Nephron (organoid): ENCODE measurements at regions not wholly inside any gene's neighbourhood (a gene's known extent, or its start where the extent isn't known, plus 50 kb on each side); places are given as distances from the start of the nearest gene placed in this dataset.

Experiments
- H3K27ac Mint-ChIP-seq, 3 experiments: 2 replicates each; pipeline ENCODE4 v1.8.0; 2020; ENCODE audit warnings: mixed read lengths in 3 of 3, mild to moderate bottlenecking in 2 of 3, moderate library complexity in 1 of 3
- H3K27me3 Mint-ChIP-seq: 2 replicates; pipeline ENCODE4 v1.8.0; 2021; ENCODE audit warnings: low read depth, mild to moderate bottlenecking, moderate library complexity, mixed read lengths
- H3K36me3 Mint-ChIP-seq: 2 replicates; pipeline ENCODE4 v1.8.0; 2020; ENCODE audit warnings: low read depth, mixed read lengths
- H3K4me1 Mint-ChIP-seq: 2 replicates; pipeline ENCODE4 v1.8.0; 2020; ENCODE audit warnings: mixed read lengths
- H3K4me3 Mint-ChIP-seq, 3 experiments: 2 replicates each; pipeline ENCODE4 v1.8.0; 2020; ENCODE audit warnings: mild to moderate bottlenecking in 3 of 3, mixed read lengths in 3 of 3, moderate library complexity in 2 of 3
- H3K9me3 Mint-ChIP-seq: 2 replicates; pipeline ENCODE4 v1.8.0; 2020; ENCODE audit warnings: mixed read lengths
- CTCF ChIP-seq, 3 experiments: fragments of 200-600 bp; sonication (generic); IDR thresholded peaks; one replicate each; pipeline ENCODE4 v1.5.0; 2021; ENCODE audit warnings: antibody characterized with exemption in 3 of 3; ENCODE audit not compliant: unreplicated experiment in 3 of 3

GRCh38 chr6:168746643-168747042, 305.7 kb downstream of the SMOC2 start:
- H3K4me1 Mint-ChIP-seq = no peaks in the 10 kb centered on the region
- no peak for TF ChIP-seq CTCF (IDR thresholded peaks at IDR 0.05; ENCODE audit: unreplicated experiment in 3 of 3)
- H3K9me3 Mint-ChIP-seq = peaks cover 16% of the 10 kb centered on the region
- no peaks in the 10 kb centered on the region for H3K27me3 Mint-ChIP-seq
- H3K36me3 Mint-ChIP-seq = no peaks in the 10 kb centered on the region
- no peak overlapping the region for H3K4me3 Mint-ChIP-seq
- H3K27ac Mint-ChIP-seq = no peak overlapping the region

GRCh38 chr6:168746013-168746412, 305.0 kb downstream of the SMOC2 start:
- Mint-ChIP-seq H3K27ac (no peak overlapping the region), H3K9me3 (peaks cover 16% of the 10 kb centered on the region), H3K36me3 (no peaks in the 10 kb centered on the region), H3K4me3 (no peak overlapping the region), H3K27me3 (no peaks in the 10 kb centered on the region), H3K4me1 (no peaks in the 10 kb centered on the region)
- no peak for TF ChIP-seq CTCF (IDR thresholded peaks at IDR 0.05; ENCODE audit: unreplicated experiment in 3 of 3)

DNA sequence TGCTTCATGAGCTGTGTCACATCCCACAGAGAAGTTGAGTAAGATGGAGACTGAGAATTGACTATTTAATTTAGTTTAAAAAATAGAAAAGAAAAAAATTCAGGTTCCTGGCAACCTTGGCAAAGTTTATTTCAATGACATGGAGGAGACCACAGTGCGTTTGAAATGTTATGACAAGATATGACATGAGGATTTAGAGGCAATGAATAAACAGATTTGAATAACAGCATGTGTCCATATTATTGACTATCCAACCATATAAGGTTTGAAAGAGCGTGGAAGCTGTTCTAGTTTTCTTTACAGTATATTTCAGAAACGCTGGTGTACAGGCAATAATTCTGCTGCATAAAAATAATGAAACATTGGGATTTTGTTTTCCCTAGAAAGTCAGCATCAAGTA, 303.9 kb downstream of the SMOC2 start:
- no peaks in the 10 kb centered on the region for H3K36me3 Mint-ChIP-seq
- no peak for TF ChIP-seq CTCF (IDR thresholded peaks at IDR 0.05; ENCODE audit: unreplicated experiment in 3 of 3)
- no peak overlapping the region for H3K4me3 Mint-ChIP-seq
- H3K27ac Mint-ChIP-seq = no peak overlapping the region
- H3K27me3 Mint-ChIP-seq = no peaks in the 10 kb centered on the region
- H3K4me1 Mint-ChIP-seq = no peaks in the 10 kb centered on the region
- peaks cover 14% of the 10 kb centered on the region for H3K9me3 Mint-ChIP-seq

- Mint-ChIP-seq H3K27ac (no peak overlapping the region), H3K27me3 (no peaks in the 10 kb centered on the region), H3K4me1 (no peaks in the 10 kb centered on the region), H3K9me3 (peaks cover 18% of the 10 kb centered on the region), H3K36me3 (no peaks in the 10 kb centered on the region), H3K4me3 (no peak overlapping the region)
- no peak for TF ChIP-seq CTCF (IDR thresholded peaks at IDR 0.05; ENCODE audit: unreplicated experiment in 3 of 3)
These were observed 301.2 kb downstream of the SMOC2 start for GRCh38 chr6:168741942-168742782.

- no peaks in the 10 kb centered on the region for H3K36me3 Mint-ChIP-seq
- TF ChIP-seq CTCF (IDR thresholded peaks at IDR 0.05; ENCODE audit: unreplicated experiment in 3 of 3) = no peak
- H3K4me1 Mint-ChIP-seq = no peaks in the 10 kb centered on the region
- H3K27ac Mint-ChIP-seq = no peak overlapping the region
- no peak overlapping the region for H3K4me3 Mint-ChIP-seq
- peaks cover 4% of the 10 kb centered on the region for H3K27me3 Mint-ChIP-seq
- H3K9me3 Mint-ChIP-seq = peaks cover 22% of the 10 kb centered on the region
These were observed 300.3 kb downstream of the SMOC2 start for GRCh38 chr6:168741305-168741704.

DNA sequence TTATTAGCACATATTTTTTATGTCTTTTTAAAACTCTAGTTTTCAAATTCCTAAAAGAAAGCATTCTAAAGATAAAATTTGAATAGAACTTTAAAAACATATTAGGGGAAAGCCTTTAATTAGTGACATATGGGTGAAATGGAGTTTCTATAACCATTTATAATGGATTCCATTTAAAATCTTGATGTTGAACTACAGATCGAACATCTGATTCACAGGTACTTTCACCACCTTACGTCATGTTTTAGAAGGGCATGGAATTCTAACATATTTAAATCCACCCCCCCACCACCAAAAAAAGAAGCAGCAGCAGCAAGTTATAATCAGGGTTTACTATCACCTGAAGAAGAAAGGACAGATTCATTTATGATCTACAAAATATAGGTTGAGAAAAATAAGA, 298.4 kb downstream of the SMOC2 start:
- Mint-ChIP-seq H3K9me3 (peaks cover 23% of the 10 kb centered on the region), H3K4me1 (no peaks in the 10 kb centered on the region), H3K4me3 (no peak overlapping the region), H3K27ac (no peak overlapping the region), H3K36me3 (no peaks in the 10 kb centered on the region), H3K27me3 (peaks cover 4% of the 10 kb centered on the region)
- no peak for TF ChIP-seq CTCF (IDR thresholded peaks at IDR 0.05; ENCODE audit: unreplicated experiment in 3 of 3)
